Neural cell (in vitro differentiated cells): ENCODE measurements at regions not wholly inside any gene's neighbourhood (a gene's known extent, or its start where the extent isn't known, plus 50 kb on each side); places are given as distances from the start of the nearest gene placed in this dataset.

Experiments used
- H2AFZ ChIP-seq: fragments of 200-600, 300-800 bp; sonication (generic), shearing (Covaris generic); 2 replicates; pipeline ENCODE4 v1.6.0; 2014; ENCODE audit warnings: low read depth, mild to moderate bottlenecking, antibody characterized with exemption, low read length, moderate library complexity
- H3F3A ChIP-seq: fragments of 200-600 bp; shearing (Covaris generic); 2 replicates; pipeline ENCODE4 v1.6.1; 2016; ENCODE audit warnings: mild to moderate bottlenecking, moderate library complexity, mixed read lengths, antibody characterized with exemption, low read length; ENCODE audit not compliant: insufficient read depth, poor library complexity, severe bottlenecking
- H3K27ac ChIP-seq: fragments of 200-600, 300-800 bp; sonication (generic), shearing (Covaris generic); 2 replicates; pipeline ENCODE4 v1.5.1; 2014; ENCODE audit warnings: mild to moderate bottlenecking, low read length, moderate library complexity
- H3K27me3 ChIP-seq: fragments of 300-800, 200-600 bp; sonication (generic), shearing (Covaris generic); 2 replicates; pipeline ENCODE4 v1.6.0; 2014; ENCODE audit warnings: mild to moderate bottlenecking, low read depth, low read length, moderate library complexity; ENCODE audit not compliant: insufficient read depth
- H3K36me3 ChIP-seq: fragments of 300-800, 200-600 bp; sonication (generic), shearing (Covaris generic); 2 replicates; pipeline ENCODE4 v1.5.1; 2014; ENCODE audit warnings: mild to moderate bottlenecking, antibody characterized with exemption, low read length, moderate library complexity; ENCODE audit not compliant: insufficient read depth
- H3K4me2 ChIP-seq: fragments of 300-800, 200-600 bp; sonication (generic), shearing (Covaris generic); 2 replicates; pipeline ENCODE4 v1.6.0; 2014; ENCODE audit warnings: mild to moderate bottlenecking, low read length
- H3K4me3 ChIP-seq: fragments of 300-800, 200-600 bp; sonication (generic), shearing (Covaris generic); 2 replicates; pipeline ENCODE4 v1.5.1; 2014; ENCODE audit warnings: mild to moderate bottlenecking, low read length, moderate library complexity
- H3K79me2 ChIP-seq: fragments of 200-600 bp; shearing (Covaris generic); replicated peaks from 2 replicates; pipeline ENCODE4 v1.6.0; 2014; ENCODE audit warnings: mild to moderate bottlenecking, low read length, moderate library complexity; ENCODE audit not compliant: insufficient read depth
- H3K9ac ChIP-seq: fragments of 300-800, 200-600 bp; sonication (generic), shearing (Covaris generic); 2 replicates; pipeline ENCODE4 v1.6.1; 2016; ENCODE audit warnings: mild to moderate bottlenecking, low read length, mixed read lengths
- H3K9me2 ChIP-seq: fragments of 200-600 bp; shearing (Covaris generic); 2 replicates; pipeline ENCODE4 v1.6.1; 2016; ENCODE audit warnings: mild to moderate bottlenecking, low read length, mixed read lengths; ENCODE audit not compliant: insufficient read depth
- H3K9me3 ChIP-seq: fragments of 200-600, 300-800 bp; sonication (generic), shearing (Covaris generic); 2 replicates; pipeline ENCODE4 v1.6.1; 2016; ENCODE audit warnings: mild to moderate bottlenecking, mixed run types, low read length, moderate library complexity, mixed read lengths
- H4K20me1 ChIP-seq: fragments of 200-600 bp; shearing (Covaris generic); 2 replicates; pipeline ENCODE4 v1.6.1; 2016; ENCODE audit warnings: mild to moderate bottlenecking, mixed run types; ENCODE audit not compliant: insufficient read depth
- EP300 ChIP-seq: fragments of 450-650 bp; conservative IDR thresholded peaks from 2 replicates; pipeline ENCODE4 v1.6.1; 2014; ENCODE audit warnings: antibody characterized with exemption, mild to moderate bottlenecking, moderate library complexity; ENCODE audit not compliant: poor library complexity, severe bottlenecking
- EZH2 ChIP-seq: fragments of 200-600, 300-800 bp; shearing (Covaris generic), sonication (generic); IDR thresholded peaks from 2 replicates; pipeline ENCODE4 v1.6.1; 2014; ENCODE audit warnings: antibody characterized with exemption, low read length, borderline replicate concordance, mild to moderate bottlenecking; ENCODE audit not compliant: insufficient read depth, poor library complexity, severe bottlenecking
- MXI1 ChIP-seq: fragments of 450-650 bp; conservative IDR thresholded peaks from 2 replicates; pipeline ENCODE4 v1.6.1; 2014; ENCODE audit warnings: antibody characterized with exemption, mild to moderate bottlenecking; ENCODE audit not compliant: poor library complexity, severe bottlenecking
- POLR2AphosphoS5 ChIP-seq: IDR thresholded peaks from 2 replicates; pipeline ENCODE4 v1.6.1; 2012
- RAD21 ChIP-seq: fragments of 450-650 bp; conservative IDR thresholded peaks from 2 replicates; pipeline ENCODE4 v1.6.1; 2014; ENCODE audit warnings: antibody characterized with exemption, mild to moderate bottlenecking, moderate library complexity
- SMC3 ChIP-seq: fragments of 450-650 bp; conservative IDR thresholded peaks from 2 replicates; pipeline ENCODE4 v1.6.1; 2014; ENCODE audit warnings: antibody characterized with exemption, mild to moderate bottlenecking, moderate library complexity; ENCODE audit not compliant: poor library complexity
- TAF1 ChIP-seq: IDR thresholded peaks from 2 replicates; pipeline ENCODE4 v1.6.1; 2012; ENCODE audit warnings: low read depth
- TF ChIP-seq, protein P1 (sequence below): fragments of 450-650 bp; IDR thresholded peaks from 2 replicates; pipeline ENCODE4 v1.5.1; 2014; ENCODE audit warnings: antibody characterized with exemption, mild to moderate bottlenecking, moderate library complexity; ENCODE audit not compliant: poor library complexity, severe bottlenecking
- TF ChIP-seq, protein P2 (sequence below): IDR thresholded peaks from 2 replicates; pipeline ENCODE4 v1.6.1; 2012; ENCODE audit warnings: borderline replicate concordance

DNA sequence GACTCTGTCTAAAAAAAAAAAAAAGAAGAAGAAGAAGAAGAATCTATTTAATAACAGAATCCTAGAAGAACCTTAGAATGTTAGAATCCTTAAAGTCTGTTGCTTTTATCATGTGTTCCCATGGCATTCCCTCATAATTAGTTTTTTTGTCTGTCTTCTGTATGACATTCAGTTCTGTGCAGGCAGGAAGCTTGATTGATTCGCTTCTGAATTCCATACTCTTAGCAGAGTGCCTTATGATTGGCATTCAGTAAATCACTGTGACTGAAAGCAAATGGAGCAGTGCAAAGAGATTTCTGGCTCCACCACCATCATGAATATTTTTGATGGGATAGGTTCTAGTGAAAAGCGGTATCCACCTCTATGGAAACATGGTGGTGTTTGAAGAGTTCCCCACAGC lies 1065.9 kb upstream of the RBFOX1 start:
- Histone ChIP-seq H3K36me3 (no peaks in the 10 kb centered on the region), H3K27me3 (no peaks in the 10 kb centered on the region), H3K9me3 (no peaks in the 10 kb centered on the region), H3F3A (no peaks in the 10 kb centered on the region), H3K9me2 (no peaks in the 10 kb centered on the region), H3K9ac (no peak overlapping the region), H4K20me1 (no peaks in the 10 kb centered on the region), H3K79me2 (no peaks in the 10 kb centered on the region), H3K4me3 (peak overlapping the region; percentile 30), H3K4me2 (peak overlapping the region; percentile 30), H3K27ac (peak overlapping the region; percentile 75), H2AFZ (no peak overlapping the region)
- peak; percentile 53 for TF ChIP-seq POLR2AphosphoS5
- TF ChIP-seq EZH2, result no peak
- TF ChIP-seq MXI1, result no peak
- TF ChIP-seq SMC3, result no peak
- peak; percentile 80 for TF ChIP-seq EP300
- TF ChIP-seq TAF1, result no peak
- TF ChIP-seq RAD21, result peak; percentile 9
- TF ChIP-seq, protein P1, sequence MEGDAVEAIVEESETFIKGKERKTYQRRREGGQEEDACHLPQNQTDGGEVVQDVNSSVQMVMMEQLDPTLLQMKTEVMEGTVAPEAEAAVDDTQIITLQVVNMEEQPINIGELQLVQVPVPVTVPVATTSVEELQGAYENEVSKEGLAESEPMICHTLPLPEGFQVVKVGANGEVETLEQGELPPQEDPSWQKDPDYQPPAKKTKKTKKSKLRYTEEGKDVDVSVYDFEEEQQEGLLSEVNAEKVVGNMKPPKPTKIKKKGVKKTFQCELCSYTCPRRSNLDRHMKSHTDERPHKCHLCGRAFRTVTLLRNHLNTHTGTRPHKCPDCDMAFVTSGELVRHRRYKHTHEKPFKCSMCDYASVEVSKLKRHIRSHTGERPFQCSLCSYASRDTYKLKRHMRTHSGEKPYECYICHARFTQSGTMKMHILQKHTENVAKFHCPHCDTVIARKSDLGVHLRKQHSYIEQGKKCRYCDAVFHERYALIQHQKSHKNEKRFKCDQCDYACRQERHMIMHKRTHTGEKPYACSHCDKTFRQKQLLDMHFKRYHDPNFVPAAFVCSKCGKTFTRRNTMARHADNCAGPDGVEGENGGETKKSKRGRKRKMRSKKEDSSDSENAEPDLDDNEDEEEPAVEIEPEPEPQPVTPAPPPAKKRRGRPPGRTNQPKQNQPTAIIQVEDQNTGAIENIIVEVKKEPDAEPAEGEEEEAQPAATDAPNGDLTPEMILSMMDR, result no peak
- TF ChIP-seq, protein P2, sequence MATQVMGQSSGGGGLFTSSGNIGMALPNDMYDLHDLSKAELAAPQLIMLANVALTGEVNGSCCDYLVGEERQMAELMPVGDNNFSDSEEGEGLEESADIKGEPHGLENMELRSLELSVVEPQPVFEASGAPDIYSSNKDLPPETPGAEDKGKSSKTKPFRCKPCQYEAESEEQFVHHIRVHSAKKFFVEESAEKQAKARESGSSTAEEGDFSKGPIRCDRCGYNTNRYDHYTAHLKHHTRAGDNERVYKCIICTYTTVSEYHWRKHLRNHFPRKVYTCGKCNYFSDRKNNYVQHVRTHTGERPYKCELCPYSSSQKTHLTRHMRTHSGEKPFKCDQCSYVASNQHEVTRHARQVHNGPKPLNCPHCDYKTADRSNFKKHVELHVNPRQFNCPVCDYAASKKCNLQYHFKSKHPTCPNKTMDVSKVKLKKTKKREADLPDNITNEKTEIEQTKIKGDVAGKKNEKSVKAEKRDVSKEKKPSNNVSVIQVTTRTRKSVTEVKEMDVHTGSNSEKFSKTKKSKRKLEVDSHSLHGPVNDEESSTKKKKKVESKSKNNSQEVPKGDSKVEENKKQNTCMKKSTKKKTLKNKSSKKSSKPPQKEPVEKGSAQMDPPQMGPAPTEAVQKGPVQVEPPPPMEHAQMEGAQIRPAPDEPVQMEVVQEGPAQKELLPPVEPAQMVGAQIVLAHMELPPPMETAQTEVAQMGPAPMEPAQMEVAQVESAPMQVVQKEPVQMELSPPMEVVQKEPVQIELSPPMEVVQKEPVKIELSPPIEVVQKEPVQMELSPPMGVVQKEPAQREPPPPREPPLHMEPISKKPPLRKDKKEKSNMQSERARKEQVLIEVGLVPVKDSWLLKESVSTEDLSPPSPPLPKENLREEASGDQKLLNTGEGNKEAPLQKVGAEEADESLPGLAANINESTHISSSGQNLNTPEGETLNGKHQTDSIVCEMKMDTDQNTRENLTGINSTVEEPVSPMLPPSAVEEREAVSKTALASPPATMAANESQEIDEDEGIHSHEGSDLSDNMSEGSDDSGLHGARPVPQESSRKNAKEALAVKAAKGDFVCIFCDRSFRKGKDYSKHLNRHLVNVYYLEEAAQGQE, result peak; percentile 96

DNA sequence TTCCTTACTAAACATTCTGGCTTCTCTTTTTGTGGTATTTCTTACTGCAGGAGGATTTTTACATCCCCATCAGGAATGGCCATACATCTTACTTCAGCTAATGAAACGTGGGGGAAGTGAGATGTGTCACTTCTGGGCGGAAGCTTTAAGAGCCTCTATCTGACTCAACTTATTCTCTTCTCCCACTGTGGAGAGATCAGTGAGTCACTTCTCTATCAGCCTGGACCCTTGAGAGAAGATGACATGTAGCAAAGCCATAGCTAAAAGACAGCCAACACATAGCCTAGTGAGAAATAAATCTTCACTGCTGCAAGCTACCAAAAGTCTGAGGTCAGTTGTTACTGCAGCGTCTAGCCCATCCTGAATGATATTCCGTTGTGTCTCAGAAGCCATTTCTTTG lies 1066.7 kb upstream of the RBFOX1 start:
- Histone ChIP-seq H3K9ac (no peak overlapping the region), H3K9me2 (no peaks in the 10 kb centered on the region), H2AFZ (no peak overlapping the region), H3K4me3 (peak overlapping the region; percentile 30), H3K4me2 (no peak overlapping the region), H3F3A (no peaks in the 10 kb centered on the region), H3K27me3 (no peaks in the 10 kb centered on the region), H3K27ac (peak overlapping the region; percentile 75), H4K20me1 (no peaks in the 10 kb centered on the region), H3K36me3 (no peaks in the 10 kb centered on the region), H3K9me3 (no peaks in the 10 kb centered on the region), H3K79me2 (no peaks in the 10 kb centered on the region)
- no peak for TF ChIP-seq MXI1
- TF ChIP-seq, protein P2, result no peak
